ENCODE measurements at regions not wholly inside any gene's neighbourhood (a gene's known extent, or its start where the extent isn't known, plus 50 kb on each side); places are given as distances from the start of the nearest gene placed in this dataset.
"Not testable (repeated sequence)": the region's sequence is repeated elsewhere in the genome, so short reads cannot be mapped to it uniquely, and the experiment has no call there.

- TF ChIP-seq CTCF, POLR2A, POLR2AphosphoS5 (IDR thresholded peaks at IDR 0.05): not testable (repeated sequence)
Observed at GRCh38 chr5:83850412-83850811, 129.8 kb upstream of the HAPLN1 start.
